AG20443 (cell line): ENCODE measurements at regions not wholly inside any gene's neighbourhood (a gene's known extent, or its start where the extent isn't known, plus 50 kb on each side); places are given as distances from the start of the nearest gene placed in this dataset.
"Not testable (repeated sequence)": the region's sequence is repeated elsewhere in the genome, so short reads cannot be mapped to it uniquely, and the experiment has no call there.

Experiments used
- DNase-seq: peaks from one replicate; pipeline ENCODE4 v3.0.0; 2012; ENCODE audit warnings: low spot score, mixed read lengths

- DNase-seq: peak; percentile 59
Observed at GRCh38 chr1:14259191-14259757, 339.2 kb upstream of the KAZN start.

- no peak for DNase-seq
Observed at GRCh38 chr1:14260480-14260879, 338.0 kb upstream of the KAZN start.

- no peak for DNase-seq
Observed at GRCh38 chr1:14261395-14261794, 337.1 kb upstream of the KAZN start.

GRCh38 chr1:14262637-14263036 lies 335.8 kb upstream of the KAZN start:
- DNase-seq: no peak

GRCh38 chr1:14263225-14263624 lies 335.3 kb upstream of the KAZN start:
- DNase-seq: no peak

GRCh38 chr1:14263671-14264070 lies 334.8 kb upstream of the KAZN start:
- no peak for DNase-seq

- DNase-seq: no peak
Observed at GRCh38 chr1:14265495-14265894, 333.0 kb upstream of the KAZN start.

GRCh38 chr1:14267991-14268390 lies 330.5 kb upstream of the KAZN start:
- no peak for DNase-seq

GRCh38 chr1:14270821-14271220 lies 327.7 kb upstream of the KAZN start:
- no peak for DNase-seq

GRCh38 chr1:14273811-14274210 lies 324.7 kb upstream of the KAZN start:
- DNase-seq: no peak

GRCh38 chr1:14279891-14280290 lies 318.6 kb upstream of the KAZN start:
- not testable (repeated sequence) for DNase-seq

- DNase-seq: no peak
Observed at GRCh38 chr1:14280909-14281308, 317.6 kb upstream of the KAZN start.

GRCh38 chr1:14281412-14281811 lies 317.1 kb upstream of the KAZN start:
- DNase-seq: no peak

- peak; percentile 42 for DNase-seq
Observed at GRCh38 chr1:14282707-14283106, 315.8 kb upstream of the KAZN start.

- DNase-seq: no peak
Observed at GRCh38 chr1:14285238-14285637, 313.2 kb upstream of the KAZN start.

- DNase-seq: not testable (repeated sequence)
Observed at GRCh38 chr1:14291182-14291581, 307.3 kb upstream of the KAZN start.

GRCh38 chr1:14292520-14292919 lies 306.0 kb upstream of the KAZN start:
- DNase-seq: no peak

- DNase-seq: no peak
Observed at GRCh38 chr1:14294006-14294405, 304.5 kb upstream of the KAZN start.

GRCh38 chr1:14294860-14295536 lies 303.5 kb upstream of the KAZN start:
- DNase-seq: no peak

- no peak for DNase-seq
Observed at GRCh38 chr1:14296795-14297194, 301.7 kb upstream of the KAZN start.

- DNase-seq: no peak
Observed at GRCh38 chr1:14297356-14297755, 301.1 kb upstream of the KAZN start.

GRCh38 chr1:14298806-14299205 lies 299.7 kb upstream of the KAZN start:
- DNase-seq: no peak

- DNase-seq: no peak
Observed at GRCh38 chr1:14300991-14301703, 297.3 kb upstream of the KAZN start.

GRCh38 chr1:14301704-14302024 lies 296.8 kb upstream of the KAZN start:
- no peak for DNase-seq
